Stimulated activated CD4-positive, alpha-beta T cell treated with anti-CD3 and anti-CD28 coated beads, TNF-alpha, amount 100 ng/mL, for 1 hour (primary cell): ENCODE measurements at regions not wholly inside any gene's neighbourhood (a gene's known extent, or its start where the extent isn't known, plus 50 kb on each side); places are given as distances from the start of the nearest gene placed in this dataset.
"Not testable (repeated sequence)": the region's sequence is repeated elsewhere in the genome, so short reads cannot be mapped to it uniquely, and the experiment has no call there.

ENCODE experiments used
- DNase-seq, 3 donors: peaks; one replicate each; pipeline ENCODE4 v3.0.0-alpha.2; 2020; ENCODE audit warnings: low read depth in 3 of 3, low spot score in 1 of 3

- DNase-seq: no peak
Observed at GRCh38 chr13:74550039-74550438, 415.8 kb upstream of the KLF12 start.

DNA sequence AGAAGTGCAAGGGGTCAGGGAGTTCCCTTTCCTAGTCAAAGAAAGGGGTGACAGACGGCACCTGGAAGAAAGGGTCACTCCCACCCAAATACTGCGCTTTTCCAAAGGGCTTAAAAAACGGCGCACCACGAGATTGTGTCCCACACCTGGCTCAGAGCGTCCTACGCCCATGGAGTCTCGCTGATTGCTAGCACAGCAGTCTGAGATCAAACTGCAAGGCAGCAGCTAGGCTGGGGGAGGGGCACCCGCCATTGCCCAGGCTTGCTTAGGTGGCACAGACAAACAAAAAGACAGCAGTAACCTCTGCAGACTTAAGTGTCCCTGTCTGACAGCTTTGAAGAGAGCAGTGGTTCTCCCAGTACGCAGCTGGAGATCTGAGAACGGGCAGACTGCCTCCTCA, 402.4 kb upstream of the KLF12 start:
- not testable (repeated sequence) for DNase-seq

DNA sequence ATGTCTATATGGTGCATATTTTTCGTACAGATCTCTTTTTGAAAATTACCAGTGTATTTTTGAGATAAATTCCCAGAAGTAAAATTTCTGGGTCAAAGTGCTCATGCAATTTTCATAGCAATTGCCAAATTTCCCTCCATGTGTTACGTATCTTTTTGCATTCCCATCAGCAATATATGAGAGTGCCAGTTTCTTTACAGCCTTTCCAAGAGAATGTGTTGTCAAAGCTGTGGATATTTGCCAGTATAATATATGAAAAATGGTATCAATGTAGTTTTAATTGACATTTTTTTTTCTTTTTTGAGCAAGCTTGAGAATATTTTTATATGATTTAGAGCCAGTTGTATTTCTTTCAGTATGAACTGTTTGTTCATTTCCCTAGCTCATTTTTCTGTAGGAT, 399.0 kb upstream of the KLF12 start:
- no peak for DNase-seq

- DNase-seq: no peak
Observed at GRCh38 chr13:74530011-74530410, 395.8 kb upstream of the KLF12 start.

- no peak for DNase-seq
Observed at GRCh38 chr13:74528734-74529513, 394.7 kb upstream of the KLF12 start.

DNA sequence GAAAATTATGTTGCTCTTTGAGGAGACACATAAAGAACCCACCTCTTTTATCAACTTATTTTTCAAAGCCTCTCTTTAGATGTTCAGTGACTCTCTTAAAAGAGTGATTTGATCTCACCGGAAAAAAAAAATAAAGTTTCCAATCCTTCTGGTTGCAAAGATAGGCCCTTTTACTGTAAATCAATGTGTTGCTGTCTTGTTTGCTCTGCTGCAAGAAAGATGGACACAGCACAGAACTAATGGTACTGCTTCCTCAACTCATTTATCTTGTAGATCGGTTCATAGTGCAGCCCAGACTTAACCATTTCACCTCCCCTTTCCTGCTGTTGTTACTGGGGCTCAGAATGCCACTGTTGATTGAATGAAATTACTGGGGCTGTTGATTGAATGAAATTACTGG, 388.9 kb upstream of the KLF12 start:
- DNase-seq: no peak

GRCh38 chr13:74511523-74511922, 377.3 kb upstream of the KLF12 start:
- no peak for DNase-seq

DNA sequence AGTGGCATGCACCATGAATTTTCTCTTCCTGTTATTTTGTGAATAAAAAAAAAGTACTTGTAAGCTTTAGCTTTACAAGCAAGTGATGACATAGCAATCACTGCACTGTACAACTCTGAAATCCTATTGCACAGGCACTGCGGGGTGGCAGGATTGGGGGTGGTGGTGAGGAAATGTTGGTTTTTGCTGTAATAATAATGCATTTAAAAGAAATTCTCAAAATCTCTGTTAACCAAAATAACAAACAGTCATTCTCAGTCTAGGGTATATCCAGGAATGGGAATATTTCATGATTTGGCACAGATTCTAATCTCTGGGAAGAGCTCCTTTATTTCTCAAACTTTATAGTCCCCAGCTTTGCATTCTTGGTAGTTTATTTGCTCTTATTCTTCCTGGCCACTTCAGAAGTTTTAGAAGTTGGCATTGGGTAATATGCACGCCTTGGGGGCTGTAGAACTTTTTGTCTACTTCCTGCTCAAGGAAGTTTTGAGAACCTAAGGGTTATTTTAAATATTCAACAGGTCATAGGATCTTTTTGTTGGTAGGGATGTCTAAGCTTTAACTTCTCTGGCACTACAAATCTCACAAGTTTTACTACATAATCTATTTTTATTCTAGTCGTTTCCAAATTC, 353.0 kb upstream of the KLF12 start:
- no peak for DNase-seq

- no peak for DNase-seq
Observed at GRCh38 chr13:74485757-74486156, 351.6 kb upstream of the KLF12 start.

- no peak for DNase-seq
Observed at GRCh38 chr13:74479124-74479523, 344.9 kb upstream of the KLF12 start.

DNA sequence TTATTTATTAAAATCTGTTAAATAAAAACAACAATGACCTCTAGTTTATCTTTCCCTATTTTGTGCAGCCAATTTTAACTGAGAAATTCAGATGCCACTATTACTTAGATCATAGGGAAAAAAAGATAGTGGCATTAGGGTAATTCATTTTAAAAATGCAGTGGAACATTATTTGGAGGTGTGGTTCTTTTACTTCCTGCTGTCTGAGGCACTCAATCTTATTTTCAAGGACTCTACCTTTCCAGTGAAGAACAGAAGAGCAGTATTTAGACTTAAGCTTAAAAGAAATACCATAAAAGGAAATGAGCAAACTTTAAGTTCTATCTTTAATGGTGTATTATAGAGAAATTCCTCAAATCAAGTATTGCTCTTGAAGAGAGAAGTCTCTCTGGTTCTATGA, 342.6 kb upstream of the KLF12 start:
- DNase-seq: no peak

- DNase-seq: no peak
Observed at GRCh38 chr13:74476365-74476764, 342.2 kb upstream of the KLF12 start.

- no peak for DNase-seq
Observed at GRCh38 chr13:74466864-74467263, 332.7 kb upstream of the KLF12 start.

GRCh38 chr13:74466020-74466419, 331.8 kb upstream of the KLF12 start:
- DNase-seq: no peak

- no peak for DNase-seq
Observed at GRCh38 chr13:74465271-74465670, 331.1 kb upstream of the KLF12 start.

- DNase-seq: no peak
Observed at GRCh38 chr13:74464670-74465069, 330.5 kb upstream of the KLF12 start.

DNA sequence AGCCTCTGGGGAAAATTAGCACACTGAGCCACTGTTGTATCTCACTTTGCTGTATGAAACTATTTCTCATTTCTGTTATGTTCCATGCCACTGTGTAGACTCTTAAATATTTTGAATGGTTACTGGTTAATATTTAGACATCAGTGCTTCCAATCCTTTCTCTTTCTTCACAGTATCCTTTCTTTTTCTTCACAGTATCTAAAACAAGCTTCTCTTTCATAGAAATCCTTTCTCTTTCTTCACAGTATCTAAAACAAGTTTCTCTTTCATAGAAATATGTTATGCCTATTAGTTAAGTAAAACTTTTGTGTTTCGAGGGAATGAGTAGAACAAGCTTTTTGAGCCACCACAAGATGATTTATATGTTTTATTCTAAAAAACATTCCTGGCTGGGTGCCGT, 326.8 kb upstream of the KLF12 start:
- no peak for DNase-seq

DNA sequence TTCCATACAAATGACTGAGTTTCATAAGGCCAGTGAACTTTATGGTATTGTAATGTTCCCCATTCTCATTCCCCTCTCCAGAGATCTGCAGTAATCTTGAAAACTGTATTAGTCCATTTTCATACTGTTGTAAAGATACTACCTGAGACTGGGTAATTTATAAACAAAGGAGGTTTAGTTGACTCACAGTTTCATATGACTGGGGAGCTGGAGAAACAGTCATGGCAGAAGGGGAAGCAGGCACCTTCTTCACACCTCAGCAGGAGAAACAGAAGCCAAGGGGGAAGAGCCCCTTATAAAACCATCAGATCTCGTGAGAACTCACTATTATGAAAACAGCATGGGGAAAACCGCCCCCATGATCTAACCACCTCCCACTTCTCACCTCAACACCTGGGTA, 318.7 kb upstream of the KLF12 start:
- no peak for DNase-seq

GRCh38 chr13:74452176-74452575, 318.0 kb upstream of the KLF12 start:
- DNase-seq: no peak

GRCh38 chr13:74450964-74451363, 316.8 kb upstream of the KLF12 start:
- DNase-seq: no peak

DNA sequence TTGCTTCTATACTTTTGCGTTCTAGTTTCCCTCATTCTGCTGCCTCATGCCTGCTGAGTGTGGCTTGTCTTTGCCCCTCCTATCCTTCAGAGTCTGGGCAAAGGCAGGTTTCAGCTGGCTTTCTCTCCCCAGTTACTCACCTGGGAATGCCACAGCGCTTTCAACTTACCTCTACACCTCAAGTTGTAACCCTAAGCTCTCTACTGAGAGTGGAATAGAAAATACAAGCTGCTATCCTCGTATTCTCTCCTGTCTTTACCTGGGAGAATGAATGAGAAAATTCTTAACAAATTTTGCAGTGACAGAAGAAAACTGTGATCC, 316.3 kb upstream of the KLF12 start:
- no peak for DNase-seq

DNA sequence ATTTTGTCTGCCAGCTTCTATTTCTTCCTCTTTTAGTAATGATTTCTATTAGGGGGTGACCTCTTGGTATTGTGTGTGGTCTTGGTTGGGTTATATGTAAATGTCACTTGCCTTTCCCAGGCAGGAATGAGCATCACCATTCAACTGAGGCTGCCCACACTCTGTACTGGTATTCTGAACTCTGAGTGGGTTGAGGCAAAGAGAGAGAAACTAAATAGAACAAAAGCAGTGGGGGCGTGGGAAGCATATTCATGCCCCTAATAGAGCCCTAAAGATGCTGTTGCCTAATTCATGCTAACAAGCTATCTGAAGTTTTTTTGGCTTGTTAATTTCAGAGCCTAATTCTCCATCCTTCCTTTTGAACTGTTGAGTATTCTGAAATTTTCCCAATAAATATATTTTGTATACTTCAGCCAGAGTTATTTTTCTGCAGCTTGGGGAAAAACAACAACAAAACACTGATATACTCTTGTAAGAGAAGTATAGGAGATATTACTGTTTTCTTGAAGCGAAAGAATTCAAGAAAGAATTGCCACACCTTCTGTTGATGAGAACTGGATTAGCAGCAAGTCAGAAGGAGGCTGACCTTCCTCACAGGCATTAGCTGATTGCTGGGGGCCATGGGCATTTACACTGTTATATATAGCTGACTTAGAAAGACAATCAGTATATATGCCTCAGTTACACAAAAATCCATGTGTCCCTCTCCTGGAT, 315.8 kb upstream of the KLF12 start:
- DNase-seq: no peak
